Heart left ventricle (tissue), 13 donors: ENCODE measurements at regions not wholly inside any gene's neighbourhood (a gene's known extent, or its start where the extent isn't known, plus 50 kb on each side); places are given as distances from the start of the nearest gene placed in this dataset.

Source experiments
- CTCF ChIP-seq, 12 donors: fragments of 200-600 bp; sonication (generic) in 4 of 12; IDR thresholded peaks; one replicate each; pipeline versions ENCODE4 v1.5.0 to v1.8.0; 2018 to 2022; ENCODE audit warnings: antibody characterized with exemption in 12 of 12, mild to moderate bottlenecking in 5 of 12
- POLR2A ChIP-seq, 2 donors: fragments of 450-650 bp; IDR thresholded peaks; one replicate each; pipeline ENCODE4 v1.6.1; 2017; ENCODE audit warnings: antibody characterized with exemption in 2 of 2, mild to moderate bottlenecking in 2 of 2, moderate library complexity in 2 of 2
- donor health status: ischemic (EF 13 %, LVEDD 7.1; RV severe dilation, severe dysfunction).
- donor health status: DM: no; HTN: yes; CAD: no.
- donor health status: DM: no; HTN: no; CAD: no.
- donor health status: ischemic (EF 25% LVEDD 6.9; RV normal size, moderate dysfunction).
- donor health status: ischemic (EF 25% LVEDD 5.7; RV mildly dilated, moderate dysfunction).
- donor health status: ischemic (EF 35%, LVEDD 5.7; RV mildly dilated, moderate dysfunction).
- donor health status: nonischemic (EF 11% LVEDD 7.7; RV severe dilation, severe dysfunction).
- donor health status: DM: yes; HTN: yes; CAD: no.
- donor health status: PGD.
- donor health status: ischemic (EF 29% LVEDD 5.4; RV normal size, mild dysfunction).
- donor health status: nonischemic (EF 23%, LVEDD 6.1; RV moderate dilation, normal function).

GRCh38 chr12:69157023-69157655, 82.2 kb upstream of the CPSF6 start:
- TF ChIP-seq CTCF (IDR thresholded peaks at IDR 0.05) = peak; percentile 81 to 97 (median 89)
- no peak for TF ChIP-seq POLR2A (IDR thresholded peaks at IDR 0.05)
